ENCODE measurements at regions not wholly inside any gene's neighbourhood (a gene's known extent, or its start where the extent isn't known, plus 50 kb on each side); places are given as distances from the start of the nearest gene placed in this dataset.

- Mint-ChIP-seq H3K9me3 (no peaks in the 10 kb centered on the region), H3K4me3 (no peak overlapping the region), H3K4me1 (ENCODE audit: unreplicated experiment) (peaks cover 4% of the 10 kb centered on the region), H3K27me3 (no peaks in the 10 kb centered on the region), H3K36me3 (no peaks in the 10 kb centered on the region), H3K27ac (no peak overlapping the region)
- TF ChIP-seq, protein P1, sequence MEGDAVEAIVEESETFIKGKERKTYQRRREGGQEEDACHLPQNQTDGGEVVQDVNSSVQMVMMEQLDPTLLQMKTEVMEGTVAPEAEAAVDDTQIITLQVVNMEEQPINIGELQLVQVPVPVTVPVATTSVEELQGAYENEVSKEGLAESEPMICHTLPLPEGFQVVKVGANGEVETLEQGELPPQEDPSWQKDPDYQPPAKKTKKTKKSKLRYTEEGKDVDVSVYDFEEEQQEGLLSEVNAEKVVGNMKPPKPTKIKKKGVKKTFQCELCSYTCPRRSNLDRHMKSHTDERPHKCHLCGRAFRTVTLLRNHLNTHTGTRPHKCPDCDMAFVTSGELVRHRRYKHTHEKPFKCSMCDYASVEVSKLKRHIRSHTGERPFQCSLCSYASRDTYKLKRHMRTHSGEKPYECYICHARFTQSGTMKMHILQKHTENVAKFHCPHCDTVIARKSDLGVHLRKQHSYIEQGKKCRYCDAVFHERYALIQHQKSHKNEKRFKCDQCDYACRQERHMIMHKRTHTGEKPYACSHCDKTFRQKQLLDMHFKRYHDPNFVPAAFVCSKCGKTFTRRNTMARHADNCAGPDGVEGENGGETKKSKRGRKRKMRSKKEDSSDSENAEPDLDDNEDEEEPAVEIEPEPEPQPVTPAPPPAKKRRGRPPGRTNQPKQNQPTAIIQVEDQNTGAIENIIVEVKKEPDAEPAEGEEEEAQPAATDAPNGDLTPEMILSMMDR (conservative IDR thresholded peaks at IDR 0.05) = peak; percentile 74
- DNase-seq (ENCODE audit: extremely low spot score, unreplicated experiment) = no peak
These were observed 407.7 kb downstream of the SH2D4B start for GRCh38 chr10:80945264-80945880.

DNA sequence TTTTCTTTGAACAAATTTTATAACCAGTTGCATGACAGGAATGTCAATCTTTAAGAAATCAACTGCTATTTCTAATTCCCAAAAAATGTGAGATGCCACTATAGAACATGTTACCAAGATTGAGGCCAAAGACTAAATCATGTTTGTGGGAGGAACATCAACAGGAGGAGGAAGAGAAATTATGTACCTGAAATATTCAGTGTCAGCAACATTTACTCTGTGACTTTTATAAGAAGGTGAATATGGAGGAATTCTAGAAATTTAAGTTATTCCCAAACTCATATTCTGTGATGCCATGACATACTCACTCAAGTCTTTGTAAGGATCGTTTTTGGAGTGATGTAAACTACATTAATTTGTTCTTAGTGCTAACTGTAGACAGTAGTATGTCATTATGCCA is 408.4 kb downstream of the SH2D4B start:
- Mint-ChIP-seq H3K27ac (no peak overlapping the region), H3K27me3 (no peaks in the 10 kb centered on the region), H3K4me1 (ENCODE audit: unreplicated experiment) (peaks cover 4% of the 10 kb centered on the region), H3K9me3 (no peaks in the 10 kb centered on the region), H3K36me3 (no peaks in the 10 kb centered on the region), H3K4me3 (no peak overlapping the region)
- TF ChIP-seq, protein P1 (conservative IDR thresholded peaks at IDR 0.05) = no peak
- DNase-seq (ENCODE audit: extremely low spot score, unreplicated experiment) = no peak

GRCh38 chr10:80946957-80947726 is 409.4 kb downstream of the SH2D4B start:
- no peak for DNase-seq (ENCODE audit: extremely low spot score, unreplicated experiment)
- H3K4me1 Mint-ChIP-seq (ENCODE audit: unreplicated experiment) = peaks cover 4% of the 10 kb centered on the region
- no peak overlapping the region for H3K27ac Mint-ChIP-seq
- H3K4me3 Mint-ChIP-seq = no peak overlapping the region
- no peaks in the 10 kb centered on the region for H3K27me3 Mint-ChIP-seq
- TF ChIP-seq, protein P1 (conservative IDR thresholded peaks at IDR 0.05) = no peak
- H3K36me3 Mint-ChIP-seq = no peaks in the 10 kb centered on the region
- no peaks in the 10 kb centered on the region for H3K9me3 Mint-ChIP-seq

- no peak for DNase-seq (ENCODE audit: extremely low spot score, unreplicated experiment)
- Mint-ChIP-seq H3K9me3 (no peaks in the 10 kb centered on the region), H3K27ac (no peak overlapping the region), H3K27me3 (no peaks in the 10 kb centered on the region), H3K4me3 (no peak overlapping the region), H3K36me3 (no peaks in the 10 kb centered on the region), H3K4me1 (ENCODE audit: unreplicated experiment) (no peaks in the 10 kb centered on the region)
- TF ChIP-seq, protein P1 (conservative IDR thresholded peaks at IDR 0.05) = no peak
These were observed 412.1 kb downstream of the SH2D4B start for GRCh38 chr10:80949785-80950184.

DNA sequence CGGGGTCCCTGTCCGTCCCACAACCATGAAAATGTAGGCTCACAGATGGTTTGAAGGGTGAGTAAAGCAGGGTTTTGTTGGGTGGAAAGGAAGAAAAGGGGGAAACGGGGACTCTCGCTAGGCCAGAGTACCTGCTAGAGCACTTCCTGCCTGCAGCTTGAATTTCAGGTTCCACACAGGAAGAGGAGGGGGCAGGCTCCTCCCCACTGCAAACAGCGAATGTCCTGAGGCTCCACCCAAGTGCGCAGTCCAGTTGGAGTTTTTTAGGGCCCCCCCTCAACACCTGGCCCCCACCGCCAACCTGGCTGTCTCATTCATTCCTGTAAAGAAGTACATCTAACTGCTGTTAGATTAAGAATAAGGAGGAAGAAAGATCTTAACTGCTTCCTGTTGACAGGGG is 414.7 kb downstream of the SH2D4B start:
- TF ChIP-seq, protein P1 (conservative IDR thresholded peaks at IDR 0.05) = no peak
- H3K36me3 Mint-ChIP-seq = no peaks in the 10 kb centered on the region
- no peaks in the 10 kb centered on the region for H3K9me3 Mint-ChIP-seq
- H3K27ac Mint-ChIP-seq = no peak overlapping the region
- no peak for DNase-seq (ENCODE audit: extremely low spot score, unreplicated experiment)
- no peak overlapping the region for H3K4me3 Mint-ChIP-seq
- H3K4me1 Mint-ChIP-seq (ENCODE audit: unreplicated experiment) = no peaks in the 10 kb centered on the region
- no peaks in the 10 kb centered on the region for H3K27me3 Mint-ChIP-seq

Measured in type B pancreatic cell (in vitro differentiated cells).